GM10266 (cell line): ENCODE measurements at regions not wholly inside any gene's neighbourhood (a gene's known extent, or its start where the extent isn't known, plus 50 kb on each side); places are given as distances from the start of the nearest gene placed in this dataset.
"Not testable (repeated sequence)": the region's sequence is repeated elsewhere in the genome, so short reads cannot be mapped to it uniquely, and the experiment has no call there.

Experiments
- DNase-seq: peaks from one replicate; pipeline ENCODE4 v3.0.0; 2012; ENCODE audit errors: extremely low spot score
- TF ChIP-seq, protein P1 (sequence below): IDR thresholded peaks from 2 replicates; pipeline ENCODE4 v1.5.1; 2012; ENCODE audit warnings: mild to moderate bottlenecking, low read depth; ENCODE audit not compliant: control insufficient read depth, insufficient read depth; ENCODE audit errors: missing control alignments

DNA sequence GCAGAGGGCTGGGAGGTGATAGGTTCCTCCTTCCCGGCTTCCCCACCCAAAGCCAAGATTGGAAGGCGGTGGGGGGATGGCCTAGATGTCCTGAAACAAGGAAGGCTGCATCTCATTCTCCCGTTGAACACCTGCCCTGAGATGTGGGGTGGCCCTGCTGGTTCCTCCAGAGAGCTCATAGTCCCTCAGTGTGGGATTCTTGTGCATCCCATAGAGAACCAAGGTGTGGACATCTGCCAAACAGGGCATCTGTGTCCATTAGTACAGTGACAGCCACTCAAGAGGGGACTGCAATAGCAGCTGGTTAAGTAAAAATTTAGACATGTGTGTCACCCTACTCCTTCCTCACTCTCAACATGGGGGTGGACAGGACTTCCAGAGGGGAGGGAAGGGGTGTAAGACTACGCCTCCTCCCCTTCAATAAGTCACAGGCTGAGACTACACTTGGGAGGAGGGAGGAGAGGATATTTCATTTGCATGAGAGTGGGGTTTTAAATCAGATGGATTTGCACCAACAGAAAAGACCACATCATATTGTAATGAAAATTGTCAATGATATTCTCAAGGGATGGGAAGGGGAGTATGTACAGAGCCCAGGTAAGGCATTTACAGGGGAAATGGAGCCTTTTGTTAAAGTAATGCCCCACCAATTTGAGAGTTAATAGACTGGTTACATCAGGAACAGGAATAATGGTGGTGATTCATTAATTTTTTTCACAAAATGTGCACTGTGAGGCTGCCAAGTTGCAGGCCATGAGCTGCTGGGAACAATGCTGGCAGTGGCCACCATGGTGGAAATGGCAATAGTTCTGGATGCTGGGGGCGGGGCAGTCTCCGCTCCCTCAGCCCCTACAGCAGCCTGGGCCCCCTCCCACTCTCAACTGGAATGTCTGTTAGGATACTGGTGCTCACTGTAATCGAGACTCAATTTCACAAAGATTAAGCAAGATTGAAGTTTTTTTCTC lies 80.6 kb downstream of the TEX51 start:
- TF ChIP-seq, protein P1, sequence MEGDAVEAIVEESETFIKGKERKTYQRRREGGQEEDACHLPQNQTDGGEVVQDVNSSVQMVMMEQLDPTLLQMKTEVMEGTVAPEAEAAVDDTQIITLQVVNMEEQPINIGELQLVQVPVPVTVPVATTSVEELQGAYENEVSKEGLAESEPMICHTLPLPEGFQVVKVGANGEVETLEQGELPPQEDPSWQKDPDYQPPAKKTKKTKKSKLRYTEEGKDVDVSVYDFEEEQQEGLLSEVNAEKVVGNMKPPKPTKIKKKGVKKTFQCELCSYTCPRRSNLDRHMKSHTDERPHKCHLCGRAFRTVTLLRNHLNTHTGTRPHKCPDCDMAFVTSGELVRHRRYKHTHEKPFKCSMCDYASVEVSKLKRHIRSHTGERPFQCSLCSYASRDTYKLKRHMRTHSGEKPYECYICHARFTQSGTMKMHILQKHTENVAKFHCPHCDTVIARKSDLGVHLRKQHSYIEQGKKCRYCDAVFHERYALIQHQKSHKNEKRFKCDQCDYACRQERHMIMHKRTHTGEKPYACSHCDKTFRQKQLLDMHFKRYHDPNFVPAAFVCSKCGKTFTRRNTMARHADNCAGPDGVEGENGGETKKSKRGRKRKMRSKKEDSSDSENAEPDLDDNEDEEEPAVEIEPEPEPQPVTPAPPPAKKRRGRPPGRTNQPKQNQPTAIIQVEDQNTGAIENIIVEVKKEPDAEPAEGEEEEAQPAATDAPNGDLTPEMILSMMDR = no peak
- no peak for DNase-seq

DNA sequence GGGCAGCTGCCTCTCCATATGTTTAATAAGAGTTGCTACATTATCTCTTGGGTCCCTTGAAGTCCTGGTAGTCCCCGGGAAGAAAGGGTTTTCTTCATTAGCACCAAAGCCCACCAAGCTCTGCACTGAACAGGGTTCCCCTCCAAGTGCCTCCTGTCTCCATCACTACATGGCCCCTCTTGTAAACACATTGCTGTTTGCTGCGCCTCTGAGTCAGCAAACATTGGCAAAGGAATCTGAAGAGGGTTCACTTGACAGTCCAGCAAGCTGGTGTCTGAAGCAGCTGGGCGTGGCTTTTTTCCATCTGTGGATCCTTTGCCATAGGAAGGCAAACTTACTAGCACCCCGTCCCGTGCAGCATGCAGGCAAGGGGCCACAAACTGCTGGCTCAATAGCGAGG lies 82.8 kb downstream of the TEX51 start:
- TF ChIP-seq, protein P1 = no peak
- no peak for DNase-seq

DNA sequence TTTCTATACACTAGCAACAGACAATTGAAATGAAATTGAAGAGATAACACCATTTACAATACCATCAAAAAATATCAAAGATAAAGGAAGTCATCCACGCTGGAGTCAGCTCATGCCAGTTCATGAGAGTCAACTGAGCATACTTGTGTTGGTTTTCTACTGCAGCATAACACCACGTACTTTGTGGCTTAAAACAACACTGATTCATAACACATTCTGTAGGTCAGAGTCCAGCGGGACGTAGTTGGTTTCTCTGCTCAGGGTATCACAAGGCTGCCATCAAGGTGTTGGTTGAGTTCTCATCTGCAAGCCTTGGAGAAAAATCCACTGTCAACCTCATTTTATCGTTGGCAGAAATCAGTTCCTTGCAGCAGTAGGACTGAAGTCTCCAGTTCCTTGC lies 84.2 kb downstream of the TEX51 start:
- no peak for DNase-seq
- TF ChIP-seq, protein P1 = no peak

DNA sequence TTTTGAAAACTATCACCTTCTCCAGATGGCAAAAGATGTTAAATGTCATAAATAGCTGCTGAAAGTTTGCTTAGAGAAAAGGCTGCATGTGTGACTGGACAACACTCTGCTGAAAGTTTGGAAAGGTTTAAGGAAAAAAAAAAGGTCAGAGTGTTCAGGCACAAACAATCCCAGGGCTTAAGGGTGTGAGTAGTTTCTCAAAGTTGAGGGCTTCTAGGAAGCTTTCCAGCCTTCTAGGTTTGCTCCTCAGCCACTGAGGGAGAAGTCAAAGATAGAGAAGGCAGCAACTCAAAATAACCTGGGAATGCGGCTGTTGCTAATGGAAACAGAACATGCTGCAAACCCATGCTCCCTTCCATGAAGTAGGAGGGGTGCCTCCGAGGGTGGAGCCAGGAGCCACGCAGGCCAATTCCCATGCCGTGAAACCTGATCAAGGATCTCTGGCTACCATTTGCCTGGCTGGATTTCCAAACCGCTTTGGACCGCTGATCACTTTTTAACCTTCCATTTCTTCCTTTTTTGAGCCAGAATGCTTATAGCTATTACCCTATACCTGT lies 88.0 kb downstream of the TEX51 start:
- no peak for DNase-seq
- TF ChIP-seq, protein P1 = no peak

DNA sequence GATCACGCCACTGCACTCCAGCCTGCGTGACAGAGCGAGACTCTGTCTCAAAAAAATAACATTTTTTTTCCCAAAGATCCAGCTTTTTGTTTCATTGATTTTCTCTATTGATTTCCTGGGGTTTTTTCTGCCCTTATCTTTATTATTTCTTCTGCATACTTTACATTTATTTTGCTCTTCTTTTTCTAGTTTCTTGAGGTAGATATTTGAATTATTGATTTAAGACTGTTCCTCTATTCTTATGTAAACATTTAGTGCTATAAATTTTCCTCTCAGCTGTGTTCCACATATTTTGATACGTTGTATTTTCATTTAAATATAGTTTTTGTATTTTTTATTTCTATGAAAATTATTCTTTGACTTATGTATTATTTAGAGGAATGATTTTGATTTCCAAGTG lies 89.8 kb downstream of the TEX51 start:
- DNase-seq = no peak
- TF ChIP-seq, protein P1 = no peak

DNA sequence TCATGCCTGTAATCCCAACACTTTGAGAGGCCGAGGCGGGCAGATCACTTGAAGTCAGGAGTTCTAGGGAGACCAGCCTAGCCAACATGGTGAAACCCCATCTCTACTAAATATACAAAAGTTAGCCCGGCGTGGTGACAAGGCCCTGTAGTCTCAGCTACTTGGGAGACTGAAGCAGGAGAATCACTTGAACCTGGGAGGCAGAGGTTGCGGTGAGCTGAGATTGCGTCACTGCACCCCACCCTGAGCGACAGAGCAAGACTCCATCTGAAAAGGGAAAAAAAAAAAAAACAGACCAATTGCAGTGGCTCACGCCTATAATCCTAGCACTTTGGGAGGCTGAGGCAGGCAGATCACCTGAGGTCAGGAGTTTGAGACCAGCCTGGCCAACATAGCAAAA lies 90.4 kb downstream of the TEX51 start:
- DNase-seq = not testable (repeated sequence)

DNA sequence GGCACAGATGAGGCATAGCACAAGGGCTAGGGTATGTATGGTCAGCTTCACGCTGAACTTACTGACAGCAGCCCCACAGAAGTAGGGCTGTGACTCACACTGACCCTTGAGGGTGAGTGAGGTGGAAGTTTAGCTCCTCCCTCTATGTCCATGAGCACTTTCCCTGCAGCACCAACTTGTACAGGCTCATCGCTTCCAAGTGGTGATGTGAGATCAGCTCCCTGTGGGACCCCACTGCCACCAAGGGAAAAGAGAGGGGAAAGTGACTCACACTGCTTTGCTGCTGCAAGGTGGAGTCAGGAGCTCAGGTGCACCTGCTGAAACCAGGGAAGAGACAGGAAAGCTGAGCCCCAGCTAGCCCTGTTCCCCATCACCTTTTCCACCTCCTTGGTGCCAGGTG lies 91.5 kb downstream of the TEX51 start:
- TF ChIP-seq, protein P1 = no peak
- no peak for DNase-seq
